ENCODE measurements at regions not wholly inside any gene's neighbourhood (a gene's known extent, or its start where the extent isn't known, plus 50 kb on each side); places are given as distances from the start of the nearest gene placed in this dataset.

DNA sequence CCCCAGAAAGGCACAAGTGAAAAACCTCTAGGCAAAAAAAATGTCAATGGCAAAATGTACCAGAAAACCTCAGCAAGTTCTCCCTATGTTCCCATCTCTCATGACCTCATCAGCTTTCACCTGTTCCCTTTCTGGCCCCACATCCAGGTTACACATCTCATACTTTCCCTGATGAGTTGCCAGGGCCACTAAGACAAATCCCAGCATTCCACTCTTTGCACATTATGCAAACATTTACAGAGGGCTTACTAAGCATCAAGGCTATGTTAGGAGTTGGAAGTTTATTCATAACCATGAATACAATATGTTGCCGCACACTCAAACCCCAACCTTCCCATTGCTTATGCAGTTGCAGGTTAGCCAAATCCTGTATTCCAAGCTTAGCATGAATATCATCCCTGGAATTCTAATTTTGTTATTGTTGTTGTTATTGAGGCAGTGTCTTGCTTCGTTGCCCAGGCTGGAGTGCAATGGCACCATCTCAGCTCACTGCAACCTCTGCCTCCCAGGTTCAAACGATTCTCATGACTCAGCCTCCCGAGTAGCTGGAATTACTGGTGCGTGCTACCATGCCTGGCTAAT lies 129.3 kb upstream of the UBE2E2 start:
- H3K36me3 ChIP-seq (ENCODE audit: insufficient read depth, low read length): no peaks in the 10 kb centered on the region

GRCh38 chr3:23075496-23075895 lies 127.6 kb upstream of the UBE2E2 start:
- Histone ChIP-seq H3K9ac (ENCODE audit: insufficient read length) (no peak overlapping the region), H3K9me3 (ENCODE audit: low read depth, low read length) (no peaks in the 10 kb centered on the region), H3K36me3 (ENCODE audit: insufficient read depth, low read length) (no peaks in the 10 kb centered on the region), H3K27ac (no peak overlapping the region), H3K4me3 (no peak overlapping the region)
- no peak for DNase-seq (ENCODE audit: low read depth, low spot score)
- no peak for TF ChIP-seq FOXP2 (optimal IDR thresholded peaks at IDR 0.05; ENCODE audit: control extremely low read depth, extremely low read length, insufficient read depth)
- no peak for TF ChIP-seq POLR2AphosphoS5 (IDR thresholded peaks at IDR 0.05; ENCODE audit: borderline replicate concordance, low read depth, low read length)
- TF ChIP-seq EZH2 (IDR thresholded peaks at IDR 0.05): no peak

More for the DNA sequence above, 129.3 kb upstream of the UBE2E2 start:
- no peak overlapping the region for H3K27ac ChIP-seq
- no peak overlapping the region for H3K9ac ChIP-seq (ENCODE audit: insufficient read length)
- no peak for TF ChIP-seq POLR2AphosphoS5 (IDR thresholded peaks at IDR 0.05; ENCODE audit: borderline replicate concordance, low read depth, low read length)
- TF ChIP-seq FOXP2 (optimal IDR thresholded peaks at IDR 0.05; ENCODE audit: control extremely low read depth, extremely low read length, insufficient read depth): no peak
- no peak for TF ChIP-seq EZH2 (IDR thresholded peaks at IDR 0.05)
- no peak for DNase-seq (ENCODE audit: low read depth, low spot score)
- no peaks in the 10 kb centered on the region for H3K9me3 ChIP-seq (ENCODE audit: low read depth, low read length)
- H3K4me3 ChIP-seq: no peak overlapping the region

GRCh38 chr3:23076437-23076836 lies 126.7 kb upstream of the UBE2E2 start:
- Histone ChIP-seq H3K4me3 (no peak overlapping the region), H3K9ac (ENCODE audit: insufficient read length) (no peak overlapping the region), H3K9me3 (ENCODE audit: low read depth, low read length) (no peaks in the 10 kb centered on the region), H3K36me3 (ENCODE audit: insufficient read depth, low read length) (no peaks in the 10 kb centered on the region), H3K27ac (no peak overlapping the region)
- no peak for DNase-seq (ENCODE audit: low read depth, low spot score)
- TF ChIP-seq FOXP2 (optimal IDR thresholded peaks at IDR 0.05; ENCODE audit: control extremely low read depth, extremely low read length, insufficient read depth): no peak
- no peak for TF ChIP-seq EZH2 (IDR thresholded peaks at IDR 0.05)
- no peak for TF ChIP-seq POLR2AphosphoS5 (IDR thresholded peaks at IDR 0.05; ENCODE audit: borderline replicate concordance, low read depth, low read length)

DNA sequence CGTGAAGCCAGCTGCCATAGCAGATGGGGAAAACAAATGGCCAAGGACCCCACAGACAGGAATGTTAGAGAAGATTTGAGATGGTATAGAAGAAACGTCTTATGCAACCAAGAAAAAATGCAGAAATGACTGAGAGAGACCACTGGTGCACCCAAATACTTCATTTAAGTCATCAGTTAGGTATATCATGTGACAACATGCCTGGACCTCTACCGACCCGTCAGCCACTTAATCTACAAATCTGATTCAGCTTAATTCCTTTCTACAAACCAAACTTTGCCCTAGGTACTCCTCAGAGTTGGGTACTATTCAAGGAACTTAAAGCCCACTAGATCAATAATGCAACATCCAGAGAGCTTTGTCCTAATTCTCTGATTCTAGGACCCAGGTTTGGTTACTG lies 126.0 kb upstream of the UBE2E2 start:
- Histone ChIP-seq H3K36me3 (ENCODE audit: insufficient read depth, low read length) (no peaks in the 10 kb centered on the region), H3K9me3 (ENCODE audit: low read depth, low read length) (no peaks in the 10 kb centered on the region), H3K4me3 (no peak overlapping the region), H3K27ac (no peak overlapping the region), H3K9ac (ENCODE audit: insufficient read length) (no peak overlapping the region)
- TF ChIP-seq EZH2 (IDR thresholded peaks at IDR 0.05) (no peak), POLR2AphosphoS5 (IDR thresholded peaks at IDR 0.05; ENCODE audit: borderline replicate concordance, low read depth, low read length) (no peak), FOXP2 (optimal IDR thresholded peaks at IDR 0.05; ENCODE audit: control extremely low read depth, extremely low read length, insufficient read depth) (no peak)
- no peak for DNase-seq (ENCODE audit: low read depth, low spot score)

DNA sequence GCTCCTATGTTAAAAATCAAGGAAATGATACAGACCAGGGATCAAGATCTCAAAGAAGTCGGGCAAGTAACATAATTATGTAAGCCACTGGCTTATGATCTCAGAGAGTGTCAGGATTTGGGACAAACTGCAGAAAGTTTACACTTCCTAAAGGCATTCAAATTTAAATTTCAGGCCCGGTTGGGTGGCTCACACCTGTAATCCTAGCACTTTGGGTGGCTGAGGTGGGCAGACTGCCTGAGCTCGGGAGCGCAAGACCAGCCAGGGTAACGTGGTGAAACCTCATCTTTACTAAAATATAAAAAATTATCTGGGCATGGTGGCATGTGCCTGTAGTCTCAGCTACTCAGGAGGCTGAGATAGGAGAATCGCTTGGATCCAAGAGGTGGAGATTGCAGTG lies 124.4 kb upstream of the UBE2E2 start:
- Histone ChIP-seq H3K9ac (ENCODE audit: insufficient read length) (no peak overlapping the region), H3K36me3 (ENCODE audit: insufficient read depth, low read length) (no peaks in the 10 kb centered on the region), H3K9me3 (ENCODE audit: low read depth, low read length) (no peaks in the 10 kb centered on the region), H3K27ac (no peak overlapping the region), H3K4me3 (no peak overlapping the region)
- DNase-seq (ENCODE audit: low read depth, low spot score): no peak
- TF ChIP-seq POLR2AphosphoS5 (IDR thresholded peaks at IDR 0.05; ENCODE audit: borderline replicate concordance, low read depth, low read length) (no peak), FOXP2 (optimal IDR thresholded peaks at IDR 0.05; ENCODE audit: control extremely low read depth, extremely low read length, insufficient read depth) (no peak), EZH2 (IDR thresholded peaks at IDR 0.05) (no peak)

DNA sequence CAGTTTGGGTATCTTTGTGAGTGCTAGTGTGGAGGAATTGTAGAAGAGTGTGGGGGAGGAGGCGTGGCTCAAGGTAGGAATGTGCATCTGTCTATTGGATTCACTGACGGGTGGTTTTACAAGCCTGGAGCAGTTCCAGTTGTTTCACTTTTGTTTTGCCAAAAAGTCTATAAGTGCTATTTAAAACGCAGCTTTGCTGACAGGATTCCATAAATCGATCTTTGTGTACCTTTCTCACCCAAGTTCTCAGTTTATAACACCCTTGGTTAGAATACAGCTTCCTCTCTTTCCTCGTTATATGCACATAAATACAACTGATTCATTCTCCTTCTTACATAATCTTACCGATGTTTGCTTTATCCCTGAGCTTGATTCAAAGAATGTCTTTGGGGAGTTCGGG lies 123.2 kb upstream of the UBE2E2 start:
- TF ChIP-seq EZH2 (IDR thresholded peaks at IDR 0.05): no peak
- no peak for TF ChIP-seq POLR2AphosphoS5 (IDR thresholded peaks at IDR 0.05; ENCODE audit: borderline replicate concordance, low read depth, low read length)
- no peak for TF ChIP-seq FOXP2 (optimal IDR thresholded peaks at IDR 0.05; ENCODE audit: control extremely low read depth, extremely low read length, insufficient read depth)
- H3K36me3 ChIP-seq (ENCODE audit: insufficient read depth, low read length): no peaks in the 10 kb centered on the region
- no peaks in the 10 kb centered on the region for H3K9me3 ChIP-seq (ENCODE audit: low read depth, low read length)
- H3K9ac ChIP-seq (ENCODE audit: insufficient read length): no peak overlapping the region
- no peak overlapping the region for H3K4me3 ChIP-seq
- no peak overlapping the region for H3K27ac ChIP-seq
- no peak for DNase-seq (ENCODE audit: low read depth, low spot score)

DNA sequence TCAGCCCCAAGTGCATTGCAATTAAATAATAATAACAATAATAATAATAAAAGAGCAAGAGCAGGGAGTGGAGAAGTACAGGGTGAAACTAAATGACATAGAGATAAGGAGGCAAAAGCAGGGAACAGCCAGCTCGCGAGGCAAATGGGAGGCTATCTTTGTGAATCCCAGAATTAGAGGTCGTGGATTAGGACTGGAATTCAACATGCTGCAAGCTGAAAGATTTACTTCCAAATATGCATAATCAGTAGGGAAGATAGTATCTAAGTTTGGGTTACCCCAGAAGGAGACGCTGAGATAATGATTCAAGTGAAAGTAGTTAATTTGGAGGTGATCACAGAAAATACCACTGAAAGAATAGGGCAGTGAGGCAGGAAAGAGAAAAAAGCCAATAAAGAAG lies 119.4 kb upstream of the UBE2E2 start:
- Histone ChIP-seq H3K36me3 (ENCODE audit: insufficient read depth, low read length) (no peaks in the 10 kb centered on the region), H3K9me3 (ENCODE audit: low read depth, low read length) (no peaks in the 10 kb centered on the region), H3K4me3 (no peak overlapping the region), H3K27ac (no peak overlapping the region), H3K9ac (ENCODE audit: insufficient read length) (no peak overlapping the region)
- no peak for DNase-seq (ENCODE audit: low read depth, low spot score)
- TF ChIP-seq EZH2 (IDR thresholded peaks at IDR 0.05) (no peak), FOXP2 (optimal IDR thresholded peaks at IDR 0.05; ENCODE audit: control extremely low read depth, extremely low read length, insufficient read depth) (no peak), POLR2AphosphoS5 (IDR thresholded peaks at IDR 0.05; ENCODE audit: borderline replicate concordance, low read depth, low read length) (no peak)

- DNase-seq (ENCODE audit: low read depth, low spot score): no peak
- TF ChIP-seq EZH2 (IDR thresholded peaks at IDR 0.05) (no peak), POLR2AphosphoS5 (IDR thresholded peaks at IDR 0.05; ENCODE audit: borderline replicate concordance, low read depth, low read length) (no peak), FOXP2 (optimal IDR thresholded peaks at IDR 0.05; ENCODE audit: control extremely low read depth, extremely low read length, insufficient read depth) (no peak)
These were observed 118.8 kb upstream of the UBE2E2 start for GRCh38 chr3:23084367-23084766.

DNA sequence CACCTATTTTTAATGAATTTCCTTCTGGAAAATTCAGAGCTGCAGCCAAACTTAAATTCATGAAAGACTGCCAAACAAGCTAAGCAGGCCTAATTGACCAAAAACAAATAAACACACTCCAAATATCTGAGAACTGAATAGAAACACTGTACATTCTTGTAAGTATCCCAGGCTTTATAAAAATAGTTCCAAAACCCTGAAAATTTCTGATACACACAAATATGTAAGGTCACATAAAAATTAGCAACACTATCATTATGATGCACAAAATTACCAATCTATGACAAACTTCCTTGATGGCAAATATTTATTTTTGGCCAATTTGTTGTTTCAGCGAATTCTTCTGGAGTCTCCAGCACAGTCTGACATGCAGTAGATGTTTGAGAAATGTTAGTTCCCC lies 117.9 kb upstream of the UBE2E2 start:
- TF ChIP-seq FOXP2 (optimal IDR thresholded peaks at IDR 0.05; ENCODE audit: control extremely low read depth, extremely low read length, insufficient read depth) (no peak), EZH2 (IDR thresholded peaks at IDR 0.05) (no peak), POLR2AphosphoS5 (IDR thresholded peaks at IDR 0.05; ENCODE audit: borderline replicate concordance, low read depth, low read length) (no peak)
- no peak overlapping the region for H3K27ac ChIP-seq

More at GRCh38 chr3:23084367-23084766, 118.8 kb upstream of the UBE2E2 start:
- Histone ChIP-seq H3K4me3 (no peak overlapping the region), H3K27ac (no peak overlapping the region), H3K9me3 (ENCODE audit: low read depth, low read length) (no peaks in the 10 kb centered on the region), H3K36me3 (ENCODE audit: insufficient read depth, low read length) (no peaks in the 10 kb centered on the region), H3K9ac (ENCODE audit: insufficient read length) (no peak overlapping the region)

More for the DNA sequence above, 117.9 kb upstream of the UBE2E2 start:
- H3K9ac ChIP-seq (ENCODE audit: insufficient read length): no peak overlapping the region
- DNase-seq (ENCODE audit: low read depth, low spot score): no peak
- no peaks in the 10 kb centered on the region for H3K9me3 ChIP-seq (ENCODE audit: low read depth, low read length)
- no peaks in the 10 kb centered on the region for H3K36me3 ChIP-seq (ENCODE audit: insufficient read depth, low read length)
- H3K4me3 ChIP-seq: no peak overlapping the region

All from SK-N-MC (cell line).